Progenitor cell of endocrine pancreas (in vitro differentiated cells): ENCODE measurements at regions not wholly inside any gene's neighbourhood (a gene's known extent, or its start where the extent isn't known, plus 50 kb on each side); places are given as distances from the start of the nearest gene placed in this dataset.
"Not testable (repeated sequence)": the region's sequence is repeated elsewhere in the genome, so short reads cannot be mapped to it uniquely, and the experiment has no call there.

Experiments
- DNase-seq: peaks from one replicate; pipeline ENCODE4 v3.0.0; 2021; ENCODE audit warnings: low spot score; ENCODE audit not compliant: unreplicated experiment
- H3K27ac Mint-ChIP-seq: 2 replicates; pipeline ENCODE4 v1.8.0; 2021; ENCODE audit warnings: mild to moderate bottlenecking, moderate library complexity, mixed read lengths
- H3K27me3 Mint-ChIP-seq: 2 replicates; pipeline ENCODE4 v1.8.0; 2021; ENCODE audit warnings: mixed read lengths
- H3K36me3 Mint-ChIP-seq: 2 replicates; pipeline ENCODE4 v1.8.0; 2022; ENCODE audit warnings: mixed read lengths; ENCODE audit not compliant: insufficient read depth
- H3K4me1 Mint-ChIP-seq: 2 replicates; pipeline ENCODE4 v1.8.0; 2021; ENCODE audit warnings: low read depth, mixed read lengths
- H3K4me3 Mint-ChIP-seq: 2 replicates; pipeline ENCODE4 v1.8.0; 2021; ENCODE audit warnings: low read depth, mild to moderate bottlenecking, moderate library complexity, mixed read lengths
- H3K9me3 Mint-ChIP-seq: 2 replicates; pipeline ENCODE4 v1.8.0; 2021; ENCODE audit warnings: low read depth, mixed read lengths
- CTCF ChIP-seq: fragments of 200-600 bp; sonication (generic); IDR thresholded peaks from one replicate; pipeline ENCODE4 v1.5.0; 2021; ENCODE audit warnings: antibody characterized with exemption, mild to moderate bottlenecking; ENCODE audit not compliant: unreplicated experiment

- Mint-ChIP-seq H3K4me1 (peaks cover 2% of the 10 kb centered on the region), H3K27me3 (no peaks in the 10 kb centered on the region), H3K27ac (no peak overlapping the region), H3K9me3 (peaks cover 3% of the 10 kb centered on the region), H3K36me3 (no peaks in the 10 kb centered on the region), H3K4me3 (no peak overlapping the region)
- DNase-seq: no peak
- TF ChIP-seq CTCF: no peak
Observed at GRCh38 chr21:17101696-17102095, 411.1 kb upstream of the CXADR start.

GRCh38 chr21:17105932-17106331 is 406.9 kb upstream of the CXADR start:
- TF ChIP-seq CTCF: no peak

DNA sequence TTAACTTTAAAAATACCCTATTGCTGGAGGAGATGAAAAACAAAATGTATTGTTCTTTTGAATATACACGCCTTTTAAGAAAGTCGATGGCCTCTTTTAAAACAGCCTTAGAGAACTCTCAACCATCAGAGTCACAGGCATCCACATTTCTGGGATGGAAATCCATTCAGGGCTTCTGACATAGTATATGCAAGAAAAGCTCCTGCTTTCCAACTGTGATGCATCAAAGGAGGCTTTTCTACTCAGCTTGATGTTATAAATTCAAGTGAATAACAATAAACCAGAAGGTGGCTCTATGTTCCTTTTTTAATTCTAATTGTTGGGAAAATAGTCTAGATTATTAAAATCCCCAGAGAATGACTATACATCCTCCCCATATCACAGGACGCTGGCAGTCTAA is 398.8 kb upstream of the CXADR start:
- H3K9me3 Mint-ChIP-seq: peaks cover 11% of the 10 kb centered on the region
- H3K36me3 Mint-ChIP-seq: no peaks in the 10 kb centered on the region
- no peak for TF ChIP-seq CTCF
- no peak for DNase-seq
- H3K27me3 Mint-ChIP-seq: no peaks in the 10 kb centered on the region
- no peak overlapping the region for H3K27ac Mint-ChIP-seq
- H3K4me1 Mint-ChIP-seq: no peaks in the 10 kb centered on the region
- H3K4me3 Mint-ChIP-seq: no peak overlapping the region

More at GRCh38 chr21:17105932-17106331, 406.9 kb upstream of the CXADR start:
- Mint-ChIP-seq H3K4me1 (no peaks in the 10 kb centered on the region), H3K36me3 (no peaks in the 10 kb centered on the region), H3K4me3 (no peak overlapping the region), H3K9me3 (peaks cover 9% of the 10 kb centered on the region), H3K27me3 (no peaks in the 10 kb centered on the region), H3K27ac (no peak overlapping the region)
- no peak for DNase-seq

DNA sequence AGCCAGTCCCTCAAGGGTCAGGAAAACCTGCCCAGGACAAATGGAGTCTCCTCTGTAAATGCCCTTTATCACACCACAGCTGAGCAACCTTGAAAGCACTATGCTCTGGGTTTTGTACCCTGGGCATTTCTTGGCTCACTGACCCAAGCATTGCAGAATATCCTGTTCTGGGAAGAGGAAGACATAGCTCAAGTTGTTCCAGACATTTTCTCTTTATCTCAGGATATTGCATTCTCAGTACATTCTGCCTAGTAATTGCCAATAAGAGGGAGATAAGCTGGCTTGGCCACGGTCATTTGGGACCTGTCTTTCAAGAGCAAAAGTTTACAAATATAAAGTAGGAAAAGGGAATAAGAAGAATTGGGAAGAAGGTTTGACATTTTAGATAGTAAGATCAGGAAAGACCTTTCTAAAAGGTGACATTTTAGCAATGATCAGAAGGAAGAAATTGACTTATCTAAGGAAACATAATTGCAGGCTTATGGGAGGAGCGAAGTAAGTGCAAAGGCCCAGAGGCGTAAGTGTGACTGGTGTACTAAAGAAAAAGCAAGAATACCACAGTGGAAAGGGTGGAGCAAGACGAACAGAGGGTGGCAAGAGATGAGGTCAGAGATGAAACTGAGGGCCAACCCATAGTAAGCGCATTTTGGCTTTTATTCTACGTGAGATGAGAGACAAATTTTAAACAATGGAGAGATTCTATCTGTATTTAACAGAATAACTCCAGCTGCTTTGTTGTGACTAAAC is 394.0 kb upstream of the CXADR start:
- DNase-seq: no peak
- TF ChIP-seq CTCF: no peak
- H3K9me3 Mint-ChIP-seq: peaks cover 4% of the 10 kb centered on the region
- no peak overlapping the region for H3K4me3 Mint-ChIP-seq
- H3K27me3 Mint-ChIP-seq: no peaks in the 10 kb centered on the region
- no peaks in the 10 kb centered on the region for H3K4me1 Mint-ChIP-seq
- H3K27ac Mint-ChIP-seq: no peak overlapping the region
- no peaks in the 10 kb centered on the region for H3K36me3 Mint-ChIP-seq

DNA sequence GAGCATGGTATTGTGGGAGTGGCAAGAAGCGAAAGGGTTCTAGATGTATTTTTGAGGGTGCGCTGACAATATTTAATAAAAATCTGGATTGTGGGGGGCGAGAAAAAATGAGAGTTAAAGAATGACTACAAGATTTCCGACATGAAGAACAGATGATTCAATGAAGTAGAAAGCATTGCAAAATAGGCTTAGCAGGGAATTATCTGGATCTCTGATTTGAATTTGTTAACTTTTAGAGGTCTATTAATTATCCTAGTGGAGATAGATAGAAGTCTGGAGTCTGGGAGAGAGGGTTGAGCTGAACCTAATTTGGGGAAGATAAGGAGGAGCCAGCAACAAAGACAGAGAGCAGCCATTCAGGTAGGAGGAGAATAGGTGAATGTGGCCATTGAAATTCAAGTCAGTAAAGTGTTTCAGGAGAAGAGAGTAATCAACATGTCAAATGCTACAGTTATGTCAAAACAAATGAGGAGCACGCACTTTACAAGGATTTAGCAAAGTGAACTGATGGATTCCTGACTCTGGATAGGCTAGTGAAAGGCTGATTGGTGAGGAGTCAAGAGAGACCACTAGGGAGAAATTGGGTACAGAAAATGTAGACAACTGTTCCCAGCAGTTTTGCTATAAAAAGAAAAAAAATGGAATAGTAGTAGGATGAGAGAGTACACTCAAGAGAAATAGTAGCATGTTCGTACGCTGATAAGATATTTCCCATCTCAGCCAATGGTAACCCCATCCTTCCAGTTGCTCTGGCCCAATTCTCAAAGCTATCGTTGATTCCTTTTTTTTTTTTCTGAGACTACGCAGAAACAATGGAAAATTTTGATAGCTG is 393.2 kb upstream of the CXADR start:
- DNase-seq: no peak
- Mint-ChIP-seq H3K4me3 (no peak overlapping the region), H3K9me3 (peaks cover 4% of the 10 kb centered on the region), H3K4me1 (no peaks in the 10 kb centered on the region), H3K27ac (no peak overlapping the region), H3K36me3 (no peaks in the 10 kb centered on the region), H3K27me3 (no peaks in the 10 kb centered on the region)
- no peak for TF ChIP-seq CTCF

GRCh38 chr21:17127395-17127794 is 385.4 kb upstream of the CXADR start:
- not testable (repeated sequence) for H3K4me1 Mint-ChIP-seq, H3K36me3 Mint-ChIP-seq, H3K27ac Mint-ChIP-seq, H3K4me3 Mint-ChIP-seq, H3K27me3 Mint-ChIP-seq, H3K9me3 Mint-ChIP-seq, DNase-seq
